ENCODE measurements at regions not wholly inside any gene's neighbourhood (a gene's known extent, or its start where the extent isn't known, plus 50 kb on each side); places are given as distances from the start of the nearest gene placed in this dataset.

- Histone ChIP-seq H3K79me2 (ENCODE audit: control insufficient read depth, insufficient read depth, low read length) (no peaks in the 10 kb centered on the region), H3K27ac (ENCODE audit: low read length in 2 of 2) (no peak overlapping the region), H3K4me3 (ENCODE audit: control extremely low read depth in 1 of 5, extremely low read depth in 1 of 5, insufficient read depth in 1 of 5, low read depth in 2 of 5, low read length in 4 of 5) (no peak overlapping the region), H3K27me3 (replicated peaks in 1 of 4; ENCODE audit: control extremely low read depth in 1 of 4, control insufficient read depth in 3 of 4, insufficient read depth in 4 of 4, low read length in 3 of 4) (no peaks in the 10 kb centered on the region), H2AFZ (ENCODE audit: insufficient read depth, low read depth, low read length, poor library complexity, severe bottlenecking) (no peak overlapping the region), H3K9me3 (ENCODE audit: control extremely low read depth in 1 of 3, control insufficient read depth in 2 of 3, insufficient read depth in 1 of 3, low read length in 2 of 3) (no peaks in the 10 kb centered on the region), H3K36me3 (replicated peaks in 1 of 2; ENCODE audit: control extremely low read depth in 1 of 2, control insufficient read depth in 1 of 2, extremely low read depth in 1 of 2, insufficient read depth in 2 of 2, low read length in 1 of 2) (no peaks in the 10 kb centered on the region), H3K4me2 (replicated peaks; ENCODE audit: low read depth, low read length, poor library complexity, severe bottlenecking) (no peak overlapping the region), H3K4me1 (ENCODE audit: control insufficient read depth in 2 of 2, insufficient read depth in 2 of 2, low read length in 2 of 2) (peaks cover 4 to 6% of the 10 kb centered on the region in 2 donors), H4K20me1 (ENCODE audit: control insufficient read depth, insufficient read depth, low read length, poor library complexity, severe bottlenecking) (no peaks in the 10 kb centered on the region), H3K9ac (ENCODE audit: low read length) (no peak overlapping the region)
- Mint-ChIP-seq H3K4me3 (no peak overlapping the region), H3K9me3 (ENCODE audit: insufficient read depth) (no peaks in the 10 kb centered on the region), H3K4me1 (peaks cover 4% of the 10 kb centered on the region), H3K27me3 (peaks cover 14% of the 10 kb centered on the region), H3K27ac (no peak overlapping the region)
- POLR2A ChIA-PET: no interaction called here
- intact Hi-C loops (cut with micrococcal nuclease): no loop called here
- TF ChIP-seq EZH2 (IDR thresholded peaks at IDR 0.05; ENCODE audit: borderline replicate concordance, insufficient read depth, low read depth, low read length, poor library complexity, severe bottlenecking) (no peak), CTCF (IDR thresholded peaks at IDR 0.05) (no peak)
- no peak for ATAC-seq (ENCODE audit: low read depth)
- CTCF ChIA-PET: interaction anchor here (0.9 to 6.4 kb wide), 5 partner anchors 8 to 830 kb away, joined by 3 to 91 read pairs (median 3); no protein-coding TSS in a partner anchor
- DNase-seq: no peak
- WGBS (ENCODE audit: insufficient coverage): 17% methylated on average over 1 of the region's 4 CpGs
Measured at GRCh38 chr14:56487090-56487667, 92.4 kb upstream of the TMEM260 start.

GRCh38 chr14:56487761-56488160 lies 91.8 kb upstream of the TMEM260 start:
- ChIA-PET POLR2A (no interaction called here), CTCF (interaction anchor here (6.4 kb wide), 1 partner anchor 829 kb away, joined by 91 read pairs; no protein-coding TSS in a partner anchor)
- intact Hi-C loops (cut with micrococcal nuclease): no loop called here
- H3K79me2 ChIP-seq (ENCODE audit: control insufficient read depth, insufficient read depth, low read length): no peaks in the 10 kb centered on the region
- peaks cover 4 to 6% of the 10 kb centered on the region in 2 donors for H3K4me1 ChIP-seq (ENCODE audit: control insufficient read depth in 2 of 2, insufficient read depth in 2 of 2, low read length in 2 of 2)
- H4K20me1 ChIP-seq (ENCODE audit: control insufficient read depth, insufficient read depth, low read length, poor library complexity, severe bottlenecking): no peaks in the 10 kb centered on the region
- no peaks in the 10 kb centered on the region for H3K27me3 ChIP-seq (replicated peaks in 1 of 4; ENCODE audit: control extremely low read depth in 1 of 4, control insufficient read depth in 3 of 4, insufficient read depth in 4 of 4, low read length in 3 of 4)
- H3K4me3 ChIP-seq (ENCODE audit: control extremely low read depth in 1 of 5, extremely low read depth in 1 of 5, insufficient read depth in 1 of 5, low read depth in 2 of 5, low read length in 4 of 5): no peak overlapping the region
- Mint-ChIP-seq H3K27ac (no peak overlapping the region), H3K4me1 (peaks cover 4% of the 10 kb centered on the region), H3K4me3 (no peak overlapping the region), H3K9me3 (ENCODE audit: insufficient read depth) (no peaks in the 10 kb centered on the region), H3K27me3 (peaks cover 12% of the 10 kb centered on the region)
- DNase-seq (no peak), ATAC-seq (ENCODE audit: low read depth) (no peak)
- no peak overlapping the region for H3K9ac ChIP-seq (ENCODE audit: low read length)
- no peaks in the 10 kb centered on the region for H3K36me3 ChIP-seq (replicated peaks in 1 of 2; ENCODE audit: control extremely low read depth in 1 of 2, control insufficient read depth in 1 of 2, extremely low read depth in 1 of 2, insufficient read depth in 2 of 2, low read length in 1 of 2)
- no peaks in the 10 kb centered on the region for H3K9me3 ChIP-seq (ENCODE audit: control extremely low read depth in 1 of 3, control insufficient read depth in 2 of 3, insufficient read depth in 1 of 3, low read length in 2 of 3)
- H3K4me2 ChIP-seq (replicated peaks; ENCODE audit: low read depth, low read length, poor library complexity, severe bottlenecking): no peak overlapping the region
- TF ChIP-seq CTCF (IDR thresholded peaks at IDR 0.05) (no peak), EZH2 (IDR thresholded peaks at IDR 0.05; ENCODE audit: borderline replicate concordance, insufficient read depth, low read depth, low read length, poor library complexity, severe bottlenecking) (no peak)
- 71% methylated on average over 1 of the region's 1 CpG for WGBS (ENCODE audit: insufficient coverage)
- no peak overlapping the region for H3K27ac ChIP-seq (ENCODE audit: low read length in 2 of 2)
- no peak overlapping the region for H2AFZ ChIP-seq (ENCODE audit: insufficient read depth, low read depth, low read length, poor library complexity, severe bottlenecking)
